Mesodermal cell (in vitro differentiated cells): ENCODE measurements at regions not wholly inside any gene's neighbourhood (a gene's known extent, or its start where the extent isn't known, plus 50 kb on each side); places are given as distances from the start of the nearest gene placed in this dataset.

Experiments used
- H3K27ac ChIP-seq: 2 replicates; pipeline ENCODE4 v1.7.0; 2013; ENCODE audit warnings: mild to moderate bottlenecking, low read depth, low read length, moderate library complexity; ENCODE audit not compliant: severe bottlenecking
- H3K36me3 ChIP-seq: 2 replicates; pipeline ENCODE4 v1.7.1; 2013; ENCODE audit warnings: mild to moderate bottlenecking, low read length, moderate library complexity; ENCODE audit not compliant: control insufficient read depth, insufficient read depth
- H3K4me1 ChIP-seq: one replicate; pipeline ENCODE4 v1.7.1; 2013; ENCODE audit warnings: mild to moderate bottlenecking, low read length; ENCODE audit not compliant: insufficient read depth, control insufficient read depth, poor library complexity, severe bottlenecking
- H3K4me3 ChIP-seq: 2 replicates; pipeline ENCODE4 v1.7.0; 2013; ENCODE audit warnings: low read length, control low read depth, mild to moderate bottlenecking; ENCODE audit not compliant: insufficient read depth, poor library complexity, severe bottlenecking; ENCODE audit errors: extremely low read depth
- H3K9me3 ChIP-seq: 2 replicates; pipeline ENCODE4 v1.7.1; 2013; ENCODE audit warnings: mild to moderate bottlenecking, low read length, moderate library complexity; ENCODE audit not compliant: control insufficient read depth
- WGBS, 2 experiments: methylation state at CpG; one replicate each; pipeline ENCODE4 v1.1.5; 2013; ENCODE audit warnings: missing lambda C conversion rate in 2 of 2; ENCODE audit not compliant: insufficient coverage in 2 of 2; 5-methylcytosine and 5-hydroxymethylcytosine counted together

GRCh38 chrX:69395306-69395705 is 108.8 kb upstream of the NALF2 start:
- H3K36me3 ChIP-seq = no peaks in the 10 kb centered on the region
- H3K4me3 ChIP-seq = no peak overlapping the region
- 80% methylated on average over 1 of the region's 4 CpGs for WGBS, 2 experiments
- H3K9me3 ChIP-seq = no peaks in the 10 kb centered on the region
- H3K27ac ChIP-seq = no peak overlapping the region
- H3K4me1 ChIP-seq = no peaks in the 10 kb centered on the region

- Histone ChIP-seq H3K9me3 (no peaks in the 10 kb centered on the region), H3K4me3 (no peak overlapping the region), H3K27ac (no peak overlapping the region), H3K4me1 (no peaks in the 10 kb centered on the region), H3K36me3 (no peaks in the 10 kb centered on the region)
- WGBS, 2 experiments = 54 to 80% methylated on average over 3 to 4 of the region's 7 CpGs
These were observed 115.0 kb upstream of the NALF2 start for GRCh38 chrX:69389101-69389501.

- WGBS, 2 experiments = 83 to 93% methylated on average over 1 to 2 of the region's 5 CpGs
These were observed 115.6 kb upstream of the NALF2 start for GRCh38 chrX:69388526-69388925.

GRCh38 chrX:69387567-69388487 is 116.3 kb upstream of the NALF2 start:
- WGBS, 2 experiments = 8% methylated on average over 7 of the region's 13 CpGs; no CpG with 5 or more reads in 1 of the 2 experiments
- no peak overlapping the region for H3K4me3 ChIP-seq
- H3K27ac ChIP-seq = no peak overlapping the region
- no peaks in the 10 kb centered on the region for H3K36me3 ChIP-seq
- H3K9me3 ChIP-seq = no peaks in the 10 kb centered on the region
- H3K4me1 ChIP-seq = no peaks in the 10 kb centered on the region

More at GRCh38 chrX:69388526-69388925, 115.6 kb upstream of the NALF2 start:
- H3K9me3 ChIP-seq = no peaks in the 10 kb centered on the region
- H3K4me3 ChIP-seq = no peak overlapping the region
- H3K4me1 ChIP-seq = no peaks in the 10 kb centered on the region
- H3K27ac ChIP-seq = no peak overlapping the region
- no peaks in the 10 kb centered on the region for H3K36me3 ChIP-seq

- H3K9me3 ChIP-seq = no peaks in the 10 kb centered on the region
- H3K36me3 ChIP-seq = no peaks in the 10 kb centered on the region
- no peak overlapping the region for H3K4me3 ChIP-seq
- no peak overlapping the region for H3K27ac ChIP-seq
- no peaks in the 10 kb centered on the region for H3K4me1 ChIP-seq
- no CpG with 5 or more reads among the region's 2 CpGs for WGBS, 2 experiments
These were observed 117.4 kb upstream of the NALF2 start for GRCh38 chrX:69386681-69387080.

GRCh38 chrX:69379412-69379811 is 124.7 kb upstream of the NALF2 start:
- Histone ChIP-seq H3K27ac (no peak overlapping the region), H3K4me3 (no peak overlapping the region), H3K36me3 (no peaks in the 10 kb centered on the region), H3K9me3 (no peaks in the 10 kb centered on the region), H3K4me1 (no peaks in the 10 kb centered on the region)
- WGBS, 2 experiments = 93% methylated on average over 3 of the region's 3 CpGs; no CpG with 5 or more reads in 1 of the 2 experiments

- H3K36me3 ChIP-seq = no peaks in the 10 kb centered on the region
- H3K27ac ChIP-seq = no peak overlapping the region
- no peaks in the 10 kb centered on the region for H3K9me3 ChIP-seq
- H3K4me3 ChIP-seq = no peak overlapping the region
- 100% methylated on average over 1 of the region's 1 CpG; no CpG with 5 or more reads in 1 of the 2 experiments for WGBS, 2 experiments
- H3K4me1 ChIP-seq = no peaks in the 10 kb centered on the region
These were observed 129.6 kb upstream of the NALF2 start for GRCh38 chrX:69374569-69374968.

GRCh38 chrX:69372435-69372834 is 131.7 kb upstream of the NALF2 start:
- no peaks in the 10 kb centered on the region for H3K9me3 ChIP-seq
- no peak overlapping the region for H3K4me3 ChIP-seq

GRCh38 chrX:69371159-69371558 is 133.0 kb upstream of the NALF2 start:
- no peaks in the 10 kb centered on the region for H3K9me3 ChIP-seq
- no CpG with 5 or more reads among the region's 1 CpG for WGBS, 2 experiments

More at GRCh38 chrX:69372435-69372834, 131.7 kb upstream of the NALF2 start:
- Histone ChIP-seq H3K27ac (no peak overlapping the region), H3K36me3 (no peaks in the 10 kb centered on the region), H3K4me1 (no peaks in the 10 kb centered on the region)

GRCh38 chrX:69369999-69370398 is 134.1 kb upstream of the NALF2 start:
- H3K36me3 ChIP-seq = no peaks in the 10 kb centered on the region
- no peak overlapping the region for H3K4me3 ChIP-seq
- 97% methylated on average over 5 of the region's 5 CpGs; no CpG with 5 or more reads in 1 of the 2 experiments for WGBS, 2 experiments
- no peaks in the 10 kb centered on the region for H3K4me1 ChIP-seq
- H3K27ac ChIP-seq = no peak overlapping the region
- no peaks in the 10 kb centered on the region for H3K9me3 ChIP-seq

More at GRCh38 chrX:69371159-69371558, 133.0 kb upstream of the NALF2 start:
- H3K4me1 ChIP-seq = no peaks in the 10 kb centered on the region
- H3K4me3 ChIP-seq = no peak overlapping the region
- H3K36me3 ChIP-seq = no peaks in the 10 kb centered on the region
- no peak overlapping the region for H3K27ac ChIP-seq

- no peaks in the 10 kb centered on the region for H3K36me3 ChIP-seq
- no peaks in the 10 kb centered on the region for H3K9me3 ChIP-seq
These were observed 137.9 kb upstream of the NALF2 start for GRCh38 chrX:69366183-69366582.

More at GRCh38 chrX:69366183-69366582, 137.9 kb upstream of the NALF2 start:
- Histone ChIP-seq H3K27ac (no peak overlapping the region), H3K4me1 (peaks cover 6% of the 10 kb centered on the region), H3K4me3 (no peak overlapping the region)
- WGBS, 2 experiments = no CpG with 5 or more reads among the region's 2 CpGs
